ENCODE measurements at regions not wholly inside any gene's neighbourhood (a gene's known extent, or its start where the extent isn't known, plus 50 kb on each side); places are given as distances from the start of the nearest gene placed in this dataset.

- H3K4me3 ChIP-seq, result no peak overlapping the region
- H3K9me2 ChIP-seq (ENCODE audit: insufficient read depth), result peaks cover 10% of the 10 kb centered on the region
- no peaks in the 10 kb centered on the region for H3F3A ChIP-seq (replicated peaks; ENCODE audit: low read depth)
- H3K4me1 ChIP-seq (ENCODE audit: insufficient read depth), result no peaks in the 10 kb centered on the region
- H3K27ac ChIP-seq (ENCODE audit: low read depth), result no peak overlapping the region
- H4K20me1 ChIP-seq (replicated peaks; ENCODE audit: insufficient read depth), result no peaks in the 10 kb centered on the region
- no peak overlapping the region for H3K27ac Mint-ChIP-seq
- H2AFZ ChIP-seq, result no peak overlapping the region
- TF ChIP-seq EZH2phosphoT487 (IDR thresholded peaks at IDR 0.05; ENCODE audit: unreplicated experiment) (no peak), ETS1 (IDR thresholded peaks at IDR 0.05) (no peak), POLR2AphosphoS5 (IDR thresholded peaks at IDR 0.05; ENCODE audit: low read depth) (no peak), ZNF114 (CRISPR knock-in tag; IDR thresholded peaks at IDR 0.05) (no peak), STAT1 (IDR thresholded peaks at IDR 0.05; ENCODE audit: unreplicated experiment) (no peak), REST (IDR thresholded peaks at IDR 0.05; ENCODE audit: unreplicated experiment) (no peak), CTCF (conservative IDR thresholded peaks at IDR 0.05; ENCODE audit: low read depth in 2 of 2) (no peak)
- no peaks in the 10 kb centered on the region for H3K4me1 Mint-ChIP-seq
- H3K36me3 ChIP-seq (ENCODE audit: insufficient read depth), result no peaks in the 10 kb centered on the region
- no peak for DNase-seq (ENCODE audit: low spot score)
- H3K4me2 ChIP-seq, result no peak overlapping the region
- no peaks in the 10 kb centered on the region for H3K27me3 ChIP-seq (ENCODE audit: insufficient read depth)
- peaks cover 7% of the 10 kb centered on the region; the same call in 2 of the 3 replicates for H3K36me3 Mint-ChIP-seq (ENCODE audit: low read depth)
- H3K4me3 Mint-ChIP-seq, result no peak overlapping the region
- peaks cover 16% of the 10 kb centered on the region for H3K9me3 Mint-ChIP-seq
- no peaks in the 10 kb centered on the region for H3K79me2 ChIP-seq (replicated peaks; ENCODE audit: insufficient read depth)
- no peaks in the 10 kb centered on the region for H3K27me3 Mint-ChIP-seq (ENCODE audit: insufficient read depth, low read depth, poor library complexity)
- ATAC-seq, result no peak
Measured at GRCh38 chr11:116287866-116288265, 484.9 kb downstream of the BUD13 start.

- Mint-ChIP-seq H3K4me3 (no peak overlapping the region), H3K9me3 (peaks cover 8% of the 10 kb centered on the region; the same call in 2 of the 3 replicates), H3K27me3 (ENCODE audit: insufficient read depth, low read depth, poor library complexity) (no peaks in the 10 kb centered on the region), H3K4me1 (no peaks in the 10 kb centered on the region), H3K27ac (no peak overlapping the region), H3K36me3 (ENCODE audit: low read depth) (peaks cover 4% of the 10 kb centered on the region; the same call in 2 of the 3 replicates)
- H3K27me3 ChIP-seq (ENCODE audit: insufficient read depth), result no peaks in the 10 kb centered on the region
- H3K27ac ChIP-seq (ENCODE audit: low read depth), result no peak overlapping the region
- TF ChIP-seq NANOG (IDR thresholded peaks at IDR 0.05; ENCODE audit: borderline replicate concordance) (no peak), CTCF (conservative IDR thresholded peaks at IDR 0.05; ENCODE audit: low read depth in 2 of 2) (no peak), CREB1 (CRISPR knock-in tag; IDR thresholded peaks at IDR 0.05; ENCODE audit: low read depth) (no peak), EZH2phosphoT487 (IDR thresholded peaks at IDR 0.05; ENCODE audit: unreplicated experiment) (no peak), ZNF331 (CRISPR knock-in tag; IDR thresholded peaks at IDR 0.05; ENCODE audit: low read depth) (no peak), ZNF114 (CRISPR knock-in tag; IDR thresholded peaks at IDR 0.05) (no peak), JUNB (IDR thresholded peaks at IDR 0.05; ENCODE audit: unreplicated experiment) (no peak), ETS1 (IDR thresholded peaks at IDR 0.05) (no peak)
- H3K4me2 ChIP-seq, result no peak overlapping the region
- H3K36me3 ChIP-seq (ENCODE audit: insufficient read depth), result no peaks in the 10 kb centered on the region
- H3K79me2 ChIP-seq (replicated peaks; ENCODE audit: insufficient read depth), result no peaks in the 10 kb centered on the region
- H3K4me1 ChIP-seq (ENCODE audit: insufficient read depth), result no peaks in the 10 kb centered on the region
- ATAC-seq (no peak), DNase-seq (ENCODE audit: low spot score) (no peak)
- H3F3A ChIP-seq (replicated peaks; ENCODE audit: low read depth), result no peaks in the 10 kb centered on the region
- H2AFZ ChIP-seq, result no peak overlapping the region
- H3K9me2 ChIP-seq (ENCODE audit: insufficient read depth), result no peaks in the 10 kb centered on the region
- H3K4me3 ChIP-seq, result no peak overlapping the region
- no peaks in the 10 kb centered on the region for H4K20me1 ChIP-seq (replicated peaks; ENCODE audit: insufficient read depth)
Measured at GRCh38 chr11:116285026-116285425, 487.8 kb downstream of the BUD13 start.
